ENCODE measurements at regions not wholly inside any gene's neighbourhood (a gene's known extent, or its start where the extent isn't known, plus 50 kb on each side); places are given as distances from the start of the nearest gene placed in this dataset.
"Not testable (repeated sequence)": the region's sequence is repeated elsewhere in the genome, so short reads cannot be mapped to it uniquely, and the experiment has no call there.

GRCh38 chr11:80943226-80943625, 1502.4 kb upstream of the TENM4 start:
- Mint-ChIP-seq H3K4me3 (no peak overlapping the region), H3K4me1 (no peaks in the 10 kb centered on the region), H3K27me3 (no peaks in the 10 kb centered on the region), H3K36me3 (no peaks in the 10 kb centered on the region), H3K9me3 (peaks cover 0 to 1% of the 10 kb centered on the region in 2 donors), H3K27ac (no peak overlapping the region)
- DNase-seq (no peak), ATAC-seq (replicated peaks) (no peak)

- Mint-ChIP-seq H3K27me3 (no peaks in the 10 kb centered on the region), H3K9me3 (peaks cover 0 to 1% of the 10 kb centered on the region in 2 donors), H3K4me1 (no peaks in the 10 kb centered on the region), H3K36me3 (no peaks in the 10 kb centered on the region), H3K27ac (no peak overlapping the region), H3K4me3 (no peak overlapping the region)
- DNase-seq: no peak
- ATAC-seq (replicated peaks): no peak
Observed at GRCh38 chr11:80937842-80938241, 1497.0 kb upstream of the TENM4 start.

- H3K27ac Mint-ChIP-seq: no peak overlapping the region
- H3K27me3 Mint-ChIP-seq: no peaks in the 10 kb centered on the region
- no peak overlapping the region for H3K4me3 Mint-ChIP-seq
- ATAC-seq (replicated peaks): no peak
- H3K4me1 Mint-ChIP-seq: no peaks in the 10 kb centered on the region
- no peaks in the 10 kb centered on the region for H3K36me3 Mint-ChIP-seq
- H3K9me3 Mint-ChIP-seq: peaks cover 0 to 3% of the 10 kb centered on the region in 2 donors
- no peak for DNase-seq
Observed at GRCh38 chr11:80930038-80930437, 1489.2 kb upstream of the TENM4 start.

GRCh38 chr11:80929031-80929805, 1488.4 kb upstream of the TENM4 start:
- H3K4me3 Mint-ChIP-seq: no peak overlapping the region
- ATAC-seq (replicated peaks): no peak
- H3K9me3 Mint-ChIP-seq: peaks cover 0 to 3% of the 10 kb centered on the region in 2 donors
- H3K36me3 Mint-ChIP-seq: no peaks in the 10 kb centered on the region
- H3K27ac Mint-ChIP-seq: no peak overlapping the region
- H3K27me3 Mint-ChIP-seq: no peaks in the 10 kb centered on the region
- H3K4me1 Mint-ChIP-seq: no peaks in the 10 kb centered on the region
- no peak for DNase-seq

GRCh38 chr11:80925321-80925720, 1484.5 kb upstream of the TENM4 start:
- Mint-ChIP-seq H3K27ac (no peak overlapping the region), H3K4me1 (no peaks in the 10 kb centered on the region), H3K4me3 (no peak overlapping the region), H3K27me3 (no peaks in the 10 kb centered on the region), H3K36me3 (no peaks in the 10 kb centered on the region), H3K9me3 (peaks cover 0 to 3% of the 10 kb centered on the region in 2 donors)
- ATAC-seq (replicated peaks): no peak
- DNase-seq: no peak

GRCh38 chr11:80921310-80921709, 1480.5 kb upstream of the TENM4 start:
- not testable (repeated sequence) for ATAC-seq (replicated peaks); H3K36me3 Mint-ChIP-seq; DNase-seq; H3K9me3 Mint-ChIP-seq; H3K27me3 Mint-ChIP-seq; H3K27ac Mint-ChIP-seq; H3K4me3 Mint-ChIP-seq; H3K4me1 Mint-ChIP-seq

- no peak overlapping the region for H3K27ac Mint-ChIP-seq
- ATAC-seq (replicated peaks) (no peak), DNase-seq (no peak)
- peaks cover 0 to 7% of the 10 kb centered on the region in 2 donors for H3K9me3 Mint-ChIP-seq
- H3K4me3 Mint-ChIP-seq: no peak overlapping the region
- H3K27me3 Mint-ChIP-seq: no peaks in the 10 kb centered on the region
- H3K4me1 Mint-ChIP-seq: no peaks in the 10 kb centered on the region
- no peaks in the 10 kb centered on the region for H3K36me3 Mint-ChIP-seq
Observed at GRCh38 chr11:80916173-80916798, 1475.5 kb upstream of the TENM4 start.

GRCh38 chr11:80914311-80914710, 1473.5 kb upstream of the TENM4 start:
- ATAC-seq (replicated peaks) (no peak), DNase-seq (no peak)
- Mint-ChIP-seq H3K4me1 (no peaks in the 10 kb centered on the region), H3K27ac (no peak overlapping the region), H3K36me3 (no peaks in the 10 kb centered on the region), H3K27me3 (no peaks in the 10 kb centered on the region), H3K4me3 (no peak overlapping the region), H3K9me3 (peaks cover 0 to 7% of the 10 kb centered on the region in 2 donors)

GRCh38 chr11:80911666-80912065, 1470.8 kb upstream of the TENM4 start:
- Mint-ChIP-seq H3K4me1 (no peaks in the 10 kb centered on the region), H3K27me3 (no peaks in the 10 kb centered on the region), H3K36me3 (no peaks in the 10 kb centered on the region), H3K4me3 (no peak overlapping the region), H3K27ac (no peak overlapping the region), H3K9me3 (peaks cover 0 to 4% of the 10 kb centered on the region in 2 donors)
- ATAC-seq (replicated peaks): no peak
- no peak for DNase-seq

- H3K27me3 Mint-ChIP-seq: no peaks in the 10 kb centered on the region
- no peaks in the 10 kb centered on the region for H3K36me3 Mint-ChIP-seq
- no peaks in the 10 kb centered on the region for H3K4me1 Mint-ChIP-seq
- no peak overlapping the region for H3K4me3 Mint-ChIP-seq
- H3K27ac Mint-ChIP-seq: no peak overlapping the region
- H3K9me3 Mint-ChIP-seq: peaks cover 3 to 7% of the 10 kb centered on the region in 2 donors
- DNase-seq (no peak), ATAC-seq (replicated peaks) (no peak)
Observed at GRCh38 chr11:80900265-80900664, 1459.4 kb upstream of the TENM4 start.

- ATAC-seq (replicated peaks): no peak
- no peaks in the 10 kb centered on the region for H3K36me3 Mint-ChIP-seq
- H3K4me1 Mint-ChIP-seq: no peaks in the 10 kb centered on the region
- no peaks in the 10 kb centered on the region for H3K27me3 Mint-ChIP-seq
- peaks cover 3 to 7% of the 10 kb centered on the region in 2 donors for H3K9me3 Mint-ChIP-seq
- no peak overlapping the region for H3K4me3 Mint-ChIP-seq
- no peak overlapping the region for H3K27ac Mint-ChIP-seq
- no peak for DNase-seq
Observed at GRCh38 chr11:80899381-80899780, 1458.6 kb upstream of the TENM4 start.

GRCh38 chr11:80898910-80899309, 1458.1 kb upstream of the TENM4 start:
- H3K4me1 Mint-ChIP-seq: no peaks in the 10 kb centered on the region
- no peak overlapping the region for H3K4me3 Mint-ChIP-seq
- peaks cover 1 to 7% of the 10 kb centered on the region in 2 donors for H3K9me3 Mint-ChIP-seq
- no peak overlapping the region for H3K27ac Mint-ChIP-seq
- ATAC-seq (replicated peaks) (no peak), DNase-seq (no peak)
- H3K36me3 Mint-ChIP-seq: no peaks in the 10 kb centered on the region
- no peaks in the 10 kb centered on the region for H3K27me3 Mint-ChIP-seq

GRCh38 chr11:80886684-80887083, 1445.9 kb upstream of the TENM4 start:
- no peak for ATAC-seq (replicated peaks)
- Mint-ChIP-seq H3K4me1 (no peaks in the 10 kb centered on the region), H3K27ac (no peak overlapping the region), H3K27me3 (no peaks in the 10 kb centered on the region), H3K36me3 (no peaks in the 10 kb centered on the region), H3K4me3 (no peak overlapping the region), H3K9me3 (peaks cover 0 to 1% of the 10 kb centered on the region in 2 donors)
- no peak for DNase-seq

GRCh38 chr11:80873310-80873999, 1432.6 kb upstream of the TENM4 start:
- no peak overlapping the region for H3K27ac Mint-ChIP-seq
- no peaks in the 10 kb centered on the region for H3K27me3 Mint-ChIP-seq
- no peak overlapping the region for H3K4me3 Mint-ChIP-seq
- no peaks in the 10 kb centered on the region for H3K4me1 Mint-ChIP-seq
- no peak for DNase-seq
- ATAC-seq (replicated peaks): no peak
- no peaks in the 10 kb centered on the region for H3K9me3 Mint-ChIP-seq
- H3K36me3 Mint-ChIP-seq: no peaks in the 10 kb centered on the region

All from stimulated activated naive B cell treated with anti-CD40 and anti-IgM and Interleukin-4, amounts not matched to agents 10 μg/mL and 1 μg/mL and 100 μg/mL, for 72 hours (primary cell).